ENCODE measurements at regions not wholly inside any gene's neighbourhood (a gene's known extent, or its start where the extent isn't known, plus 50 kb on each side); places are given as distances from the start of the nearest gene placed in this dataset.
"Not testable (repeated sequence)": the region's sequence is repeated elsewhere in the genome, so short reads cannot be mapped to it uniquely, and the experiment has no call there.

DNA sequence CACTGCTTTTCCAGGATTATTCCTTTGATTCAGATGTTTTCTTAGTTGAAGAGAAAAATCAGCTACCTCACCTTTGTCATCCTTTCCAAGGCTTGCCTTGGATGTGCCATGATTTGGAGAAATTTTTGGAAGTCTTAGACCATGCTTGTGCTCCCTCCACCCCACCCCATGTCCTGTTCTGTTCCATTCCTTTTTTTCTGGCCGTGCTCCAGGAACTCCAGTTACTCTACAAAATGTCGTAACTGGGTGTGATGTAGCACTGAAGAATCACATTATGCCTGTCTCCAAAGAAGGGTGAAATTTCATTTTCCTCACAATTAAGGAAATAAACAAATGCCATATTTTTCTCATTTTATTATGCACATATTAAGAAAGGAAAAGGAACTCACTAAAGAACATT, 217.8 kb upstream of the ZRANB2 start:
- Histone ChIP-seq H3K36me3 (no peaks in the 10 kb centered on the region), H3K4me3 (no peak overlapping the region), H3K9me3 (no peaks in the 10 kb centered on the region), H3K27ac (no peak overlapping the region), H3K27me3 (no peaks in the 10 kb centered on the region), H3K4me1 (no peaks in the 10 kb centered on the region)
- intact Hi-C loops (cut with DNase I) = no loop called here
- no peak for TF ChIP-seq CTCF (IDR thresholded peaks at IDR 0.05)
- DNase-seq (no peak), ATAC-seq (no peak)

DNA sequence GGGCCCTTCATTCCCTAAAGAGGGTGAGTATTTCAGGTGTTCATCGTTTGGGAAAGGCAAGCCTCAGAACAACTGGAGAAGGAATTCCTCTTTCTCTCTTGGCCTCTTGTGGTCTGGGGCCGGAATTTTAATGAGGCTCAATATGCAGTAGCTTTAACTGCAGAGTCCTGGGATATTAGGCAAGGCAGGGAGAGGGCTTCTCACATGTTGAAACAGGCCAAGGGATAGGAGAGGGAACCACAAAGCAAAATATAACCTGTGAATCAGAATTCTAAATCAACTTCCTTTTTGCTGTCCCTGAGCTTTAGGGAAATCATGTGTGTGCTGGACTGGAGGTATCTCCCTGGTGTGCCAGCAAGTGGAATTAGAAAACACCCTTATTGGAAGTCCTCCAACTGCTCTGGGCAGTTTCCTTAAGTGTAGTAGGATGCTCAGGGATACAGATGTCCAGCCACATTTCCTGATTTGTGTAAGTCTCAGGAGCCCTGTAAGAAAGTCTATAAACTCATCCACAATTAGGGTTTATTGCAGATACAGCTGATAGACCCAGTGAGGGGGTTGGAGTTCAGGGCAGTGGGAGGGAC, 215.8 kb upstream of the ZRANB2 start:
- Histone ChIP-seq H3K36me3 (no peaks in the 10 kb centered on the region), H3K9me3 (no peaks in the 10 kb centered on the region), H3K27me3 (no peaks in the 10 kb centered on the region), H3K27ac (no peak overlapping the region), H3K4me3 (no peak overlapping the region), H3K4me1 (no peaks in the 10 kb centered on the region)
- TF ChIP-seq CTCF (IDR thresholded peaks at IDR 0.05) = no peak
- DNase-seq (no peak), ATAC-seq (peak; percentile 30)
- intact Hi-C loops (cut with DNase I) = no loop called here

DNA sequence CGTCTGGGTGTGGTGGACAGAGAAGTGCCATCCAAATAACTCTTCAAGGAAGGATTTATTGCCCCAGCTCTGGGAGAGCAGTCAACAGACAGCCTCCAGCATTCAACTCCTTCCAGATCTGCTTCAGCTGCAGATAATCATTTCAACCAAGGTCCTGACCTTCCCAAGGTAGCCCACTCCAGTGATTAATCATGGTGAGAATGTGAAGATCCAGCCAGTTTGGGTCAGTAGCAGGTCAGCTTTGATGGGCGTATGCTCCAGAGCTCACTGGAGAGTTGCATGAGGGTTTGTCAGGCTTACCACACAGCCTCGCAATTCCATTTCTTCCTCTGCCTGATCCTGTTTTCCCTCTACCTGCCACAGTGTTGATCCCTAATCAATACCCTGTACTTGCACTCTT, 214.5 kb upstream of the ZRANB2 start:
- H3K36me3 ChIP-seq = no peaks in the 10 kb centered on the region
- no peak overlapping the region for H3K27ac ChIP-seq
- H3K4me3 ChIP-seq = no peak overlapping the region
- intact Hi-C loops (cut with DNase I) = no loop called here
- peaks cover 0 to 8% of the 10 kb centered on the region in 2 donors for H3K9me3 ChIP-seq
- H3K4me1 ChIP-seq = no peaks in the 10 kb centered on the region
- TF ChIP-seq CTCF (IDR thresholded peaks at IDR 0.05) = no peak
- H3K27me3 ChIP-seq = no peaks in the 10 kb centered on the region
- DNase-seq (no peak), ATAC-seq (no peak)

DNA sequence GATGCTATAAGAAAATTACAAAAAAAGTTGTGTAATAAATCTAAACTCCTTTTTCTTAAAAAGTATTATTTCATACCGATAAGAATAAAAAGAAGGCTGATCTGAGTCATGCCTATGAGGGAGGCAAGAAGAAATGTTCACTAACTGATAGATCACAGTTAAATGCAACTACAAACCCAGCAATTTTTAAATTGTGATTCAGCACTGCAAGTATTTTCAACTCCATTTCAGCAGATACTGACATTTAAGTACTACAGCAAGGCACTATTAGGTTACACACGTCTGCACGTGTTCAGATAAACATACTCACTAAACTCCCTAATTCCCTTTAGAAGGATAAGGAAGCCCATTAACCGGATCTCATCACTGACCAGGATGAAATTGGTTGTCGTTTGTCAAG, 213.3 kb upstream of the ZRANB2 start:
- no peaks in the 10 kb centered on the region for H3K4me1 ChIP-seq
- DNase-seq = no peak
- TF ChIP-seq CTCF (IDR thresholded peaks at IDR 0.05) = no peak
- ATAC-seq = no peak
- H3K27me3 ChIP-seq = no peaks in the 10 kb centered on the region
- H3K4me3 ChIP-seq = no peak overlapping the region
- H3K36me3 ChIP-seq = no peaks in the 10 kb centered on the region
- intact Hi-C loops (cut with DNase I) = no loop called here
- no peak overlapping the region for H3K27ac ChIP-seq
- H3K9me3 ChIP-seq = peaks cover 0 to 10% of the 10 kb centered on the region in 2 donors

DNA sequence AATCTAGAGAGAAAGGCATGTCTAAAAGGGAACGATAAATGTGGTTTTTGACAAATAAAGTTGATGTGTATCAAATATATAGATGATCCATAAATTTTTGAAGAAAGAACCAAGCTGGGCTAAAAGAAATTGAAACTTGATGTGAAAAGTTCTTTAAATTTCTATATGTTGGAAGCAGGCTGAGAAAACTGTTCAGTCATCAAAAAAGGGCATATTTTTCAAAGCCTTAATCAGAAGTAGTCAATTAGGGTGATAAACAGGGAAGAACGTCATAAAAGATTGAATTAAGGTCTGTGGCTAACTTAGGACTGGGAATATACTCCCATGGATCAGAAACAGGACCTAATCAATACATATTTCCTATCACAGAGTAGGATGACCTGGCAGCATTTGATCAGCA, 211.4 kb upstream of the ZRANB2 start:
- H3K27me3 ChIP-seq = no peaks in the 10 kb centered on the region
- no peaks in the 10 kb centered on the region for H3K4me1 ChIP-seq
- H3K9me3 ChIP-seq = peaks cover 0 to 10% of the 10 kb centered on the region in 2 donors
- H3K36me3 ChIP-seq = no peaks in the 10 kb centered on the region
- H3K4me3 ChIP-seq = no peak overlapping the region
- no peak for TF ChIP-seq CTCF (IDR thresholded peaks at IDR 0.05)
- DNase-seq (no peak), ATAC-seq (no peak)
- intact Hi-C loops (cut with DNase I) = no loop called here
- no peak overlapping the region for H3K27ac ChIP-seq

DNA sequence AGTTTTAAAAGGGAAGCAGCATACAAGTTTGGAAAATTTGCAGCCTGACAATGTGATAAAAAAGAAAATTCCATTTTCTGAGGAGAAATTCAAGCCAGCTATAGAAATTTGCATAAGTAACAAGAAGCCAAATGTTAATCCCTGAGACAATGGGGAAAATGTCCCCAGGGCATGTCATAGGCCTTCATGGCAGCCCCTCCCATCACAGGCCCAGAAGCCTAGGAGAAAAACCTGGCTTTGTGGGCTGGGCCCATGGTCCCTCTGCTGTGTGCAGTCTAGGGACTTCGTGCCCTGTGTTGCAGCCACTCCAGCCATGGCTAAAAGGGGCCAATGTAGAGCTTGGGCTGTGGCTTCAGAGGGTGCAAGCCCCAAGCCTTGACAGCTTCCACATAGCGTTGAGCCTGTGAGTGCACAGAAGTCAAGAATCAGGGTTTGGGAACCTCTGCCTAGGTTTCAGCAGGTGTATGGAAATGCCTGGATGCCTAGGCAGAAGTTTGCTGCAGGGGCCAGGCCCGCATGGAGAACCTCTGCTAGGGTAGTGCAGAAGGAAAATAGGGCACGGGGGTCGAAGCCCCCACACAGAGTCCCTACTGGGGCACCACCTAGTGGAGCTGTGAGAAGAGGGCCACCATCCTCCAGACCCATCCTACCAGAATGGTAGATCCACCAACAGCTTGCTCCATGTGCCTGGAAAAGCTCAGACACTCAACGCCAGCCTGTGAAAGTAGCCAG, 209.8 kb upstream of the ZRANB2 start:
- H3K27me3 ChIP-seq; H3K4me3 ChIP-seq; H3K27ac ChIP-seq; intact Hi-C loops (cut with DNase I); H3K36me3 ChIP-seq; ATAC-seq; H3K4me1 ChIP-seq: not testable (repeated sequence)
- H3K9me3 ChIP-seq = peaks cover 0 to 10% of the 10 kb centered on the region in 2 donors
- DNase-seq = peak in 1 of 4 donors; percentile 33
